ENCODE measurements at regions not wholly inside any gene's neighbourhood (a gene's known extent, or its start where the extent isn't known, plus 50 kb on each side); places are given as distances from the start of the nearest gene placed in this dataset.
"Not testable (repeated sequence)": the region's sequence is repeated elsewhere in the genome, so short reads cannot be mapped to it uniquely, and the experiment has no call there.

- peaks cover 7% of the 10 kb centered on the region for H3K27me3 Mint-ChIP-seq (ENCODE audit: unreplicated experiment)
- H3K4me1 Mint-ChIP-seq (ENCODE audit: low read depth, unreplicated experiment): no peaks in the 10 kb centered on the region
- no TSS peak for BruUV-seq (replicated peaks)
- H3K4me3 Mint-ChIP-seq (ENCODE audit: low read depth, unreplicated experiment): no peak overlapping the region
- TF ChIP-seq CTCF (IDR thresholded peaks at IDR 0.05; ENCODE audit: unreplicated experiment): no peak
- CTCF ChIA-PET: no interaction called here
- H3K36me3 Mint-ChIP-seq (ENCODE audit: insufficient read depth, unreplicated experiment): no peaks in the 10 kb centered on the region
- DNase-seq: no peak
- H3K27ac Mint-ChIP-seq (ENCODE audit: unreplicated experiment): no peak overlapping the region
- H3K9me3 Mint-ChIP-seq (ENCODE audit: low read depth, unreplicated experiment): no peaks in the 10 kb centered on the region
- intact Hi-C loops (cut with micrococcal nuclease; ENCODE audit: unreplicated experiment): no loop called here
Observed at GRCh38 chr11:110856340-110856739, 144.1 kb upstream of the ARHGAP20 start.

- Mint-ChIP-seq H3K36me3 (ENCODE audit: insufficient read depth, unreplicated experiment) (no peaks in the 10 kb centered on the region), H3K4me3 (ENCODE audit: low read depth, unreplicated experiment) (no peak overlapping the region), H3K4me1 (ENCODE audit: low read depth, unreplicated experiment) (no peaks in the 10 kb centered on the region), H3K27me3 (ENCODE audit: unreplicated experiment) (peaks cover 19% of the 10 kb centered on the region), H3K9me3 (ENCODE audit: low read depth, unreplicated experiment) (no peaks in the 10 kb centered on the region), H3K27ac (ENCODE audit: unreplicated experiment) (no peak overlapping the region)
- DNase-seq: no peak
- intact Hi-C loops (cut with micrococcal nuclease; ENCODE audit: unreplicated experiment): no loop called here
- no TSS peak for BruUV-seq (replicated peaks)
- CTCF ChIA-PET: interaction anchor here (0.7 kb wide), 1 partner anchor 10 kb away, joined by 3 read pairs; no protein-coding TSS in a partner anchor
- no peak for TF ChIP-seq CTCF (IDR thresholded peaks at IDR 0.05; ENCODE audit: unreplicated experiment)
Observed at GRCh38 chr11:110855191-110855590, 143.0 kb upstream of the ARHGAP20 start.

GRCh38 chr11:110852921-110853490 is 140.8 kb upstream of the ARHGAP20 start:
- intact Hi-C loops (cut with micrococcal nuclease; ENCODE audit: unreplicated experiment): no loop called here
- no TSS peak for BruUV-seq (replicated peaks)
- no peak overlapping the region for H3K4me3 Mint-ChIP-seq (ENCODE audit: low read depth, unreplicated experiment)
- H3K36me3 Mint-ChIP-seq (ENCODE audit: insufficient read depth, unreplicated experiment): no peaks in the 10 kb centered on the region
- no peaks in the 10 kb centered on the region for H3K4me1 Mint-ChIP-seq (ENCODE audit: low read depth, unreplicated experiment)
- no peak for DNase-seq
- peaks cover 34% of the 10 kb centered on the region for H3K27me3 Mint-ChIP-seq (ENCODE audit: unreplicated experiment)
- CTCF ChIA-PET: no interaction called here
- no peak overlapping the region for H3K27ac Mint-ChIP-seq (ENCODE audit: unreplicated experiment)
- no peaks in the 10 kb centered on the region for H3K9me3 Mint-ChIP-seq (ENCODE audit: low read depth, unreplicated experiment)
- no peak for TF ChIP-seq CTCF (IDR thresholded peaks at IDR 0.05; ENCODE audit: unreplicated experiment)

GRCh38 chr11:110850846-110851245 is 138.6 kb upstream of the ARHGAP20 start:
- no peak for DNase-seq
- Mint-ChIP-seq H3K27me3 (ENCODE audit: unreplicated experiment) (peaks cover 34% of the 10 kb centered on the region), H3K4me3 (ENCODE audit: low read depth, unreplicated experiment) (no peak overlapping the region), H3K27ac (ENCODE audit: unreplicated experiment) (no peak overlapping the region), H3K9me3 (ENCODE audit: low read depth, unreplicated experiment) (no peaks in the 10 kb centered on the region), H3K36me3 (ENCODE audit: insufficient read depth, unreplicated experiment) (no peaks in the 10 kb centered on the region), H3K4me1 (ENCODE audit: low read depth, unreplicated experiment) (no peaks in the 10 kb centered on the region)
- intact Hi-C loops (cut with micrococcal nuclease; ENCODE audit: unreplicated experiment): no loop called here
- TF ChIP-seq CTCF (IDR thresholded peaks at IDR 0.05; ENCODE audit: unreplicated experiment): no peak
- no TSS peak for BruUV-seq (replicated peaks)
- CTCF ChIA-PET: no interaction called here

- peaks cover 24% of the 10 kb centered on the region for H3K27me3 Mint-ChIP-seq (ENCODE audit: unreplicated experiment)
- intact Hi-C loops (cut with micrococcal nuclease; ENCODE audit: unreplicated experiment); DNase-seq; H3K4me3 Mint-ChIP-seq (ENCODE audit: low read depth, unreplicated experiment); H3K9me3 Mint-ChIP-seq (ENCODE audit: low read depth, unreplicated experiment); CTCF ChIA-PET; BruUV-seq (replicated peaks); H3K4me1 Mint-ChIP-seq (ENCODE audit: low read depth, unreplicated experiment); H3K36me3 Mint-ChIP-seq (ENCODE audit: insufficient read depth, unreplicated experiment); H3K27ac Mint-ChIP-seq (ENCODE audit: unreplicated experiment): not testable (repeated sequence)
Observed at GRCh38 chr11:110843053-110843452, 130.8 kb upstream of the ARHGAP20 start.

All from Calu3 (cell line).